Common myeloid progenitor, CD34-positive (primary cell): ENCODE measurements at regions not wholly inside any gene's neighbourhood (a gene's known extent, or its start where the extent isn't known, plus 50 kb on each side); places are given as distances from the start of the nearest gene placed in this dataset.

Source experiments
- CTCF ChIA-PET: fragments of 350-600 bp; sonication (Branson Sonifier 250); formaldehyde crosslinking; loops from one replicate; lab custom pipeline; 2021; ENCODE audit warnings: antibody characterized with exemption; lab: Charles Lee
- POLR2A ChIA-PET: fragments of 350-600 bp; sonication (Branson Sonifier 250); formaldehyde crosslinking; loops from one replicate; lab custom pipeline; 2021; ENCODE audit warnings: antibody characterized with exemption; lab: Charles Lee
- DNase-seq, 3 donors: peaks; one replicate each; pipeline versions ENCODE4 v3.0.0 to v3.0.0-alpha.2; 2013
- H3K27ac ChIP-seq, 2 experiments: 1 replicate in 1 of 2; 2 replicates in 1 of 2; pipeline ENCODE4 v1.7.0; 2013; ENCODE audit warnings: inconsistent platforms in 2 of 2, low read length in 2 of 2, mild to moderate bottlenecking in 2 of 2, low read depth in 1 of 2, moderate library complexity in 1 of 2; ENCODE audit not compliant: severe bottlenecking in 2 of 2, insufficient read depth in 1 of 2, poor library complexity in 1 of 2
- H3K27me3 ChIP-seq, 5 experiments: replicated peaks in 2 of 5; 1 replicate in 3 of 5; 2 replicates in 2 of 5; pipeline versions ENCODE4 v1.6.1 to v1.7.0; 2013; ENCODE audit warnings: low read length in 4 of 5, mild to moderate bottlenecking in 2 of 5, moderate library complexity in 2 of 5, inconsistent platforms in 1 of 5; ENCODE audit not compliant: insufficient read depth in 5 of 5, control insufficient read depth in 4 of 5
- H3K36me3 ChIP-seq, 4 experiments: 1 replicate in 2 of 4; 2 replicates in 2 of 4; pipeline versions ENCODE4 v1.6.1 to v1.7.0; 2013; ENCODE audit warnings: low read length in 3 of 4, control low read depth in 1 of 4, mild to moderate bottlenecking in 1 of 4; ENCODE audit not compliant: control insufficient read depth in 4 of 4, insufficient read depth in 4 of 4
- H3K4me1 ChIP-seq, 4 experiments: 1 replicate in 3 of 4; 2 replicates in 1 of 4; pipeline versions ENCODE4 v1.6.1 to v1.7.1; 2013; ENCODE audit warnings: low read length in 3 of 4, mild to moderate bottlenecking in 3 of 4, control low read depth in 1 of 4, inconsistent platforms in 1 of 4, moderate library complexity in 1 of 4; ENCODE audit not compliant: control insufficient read depth in 4 of 4, insufficient read depth in 4 of 4; ENCODE audit errors: control extremely low read depth in 1 of 4
- H3K4me3 ChIP-seq, 7 experiments: 1 replicate in 4 of 7; 2 replicates in 3 of 7; pipeline versions ENCODE4 v1.5.1 to v1.7.0; 2013; ENCODE audit warnings: mild to moderate bottlenecking in 7 of 7, low read length in 6 of 7, moderate library complexity in 6 of 7, inconsistent platforms in 2 of 7, low read depth in 2 of 7, control low read depth in 1 of 7; ENCODE audit not compliant: insufficient read depth in 4 of 7, control insufficient read depth in 1 of 7; ENCODE audit errors: extremely low read depth in 1 of 7
- H3K9me3 ChIP-seq, 5 experiments: 1 replicate in 4 of 5; 2 replicates in 1 of 5; pipeline versions ENCODE4 v1.6.1 to v1.7.1; 2013; ENCODE audit warnings: low read length in 4 of 5, mild to moderate bottlenecking in 2 of 5, inconsistent platforms in 1 of 5, low read depth in 1 of 5, moderate library complexity in 1 of 5; ENCODE audit not compliant: control insufficient read depth in 4 of 5, insufficient read depth in 2 of 5; ENCODE audit errors: control extremely low read depth in 1 of 5
- WGBS: methylation state at CpG from one replicate; pipeline ENCODE4 v1.1.5; 2013; ENCODE audit not compliant: insufficient coverage; 5-methylcytosine and 5-hydroxymethylcytosine counted together

DNA sequence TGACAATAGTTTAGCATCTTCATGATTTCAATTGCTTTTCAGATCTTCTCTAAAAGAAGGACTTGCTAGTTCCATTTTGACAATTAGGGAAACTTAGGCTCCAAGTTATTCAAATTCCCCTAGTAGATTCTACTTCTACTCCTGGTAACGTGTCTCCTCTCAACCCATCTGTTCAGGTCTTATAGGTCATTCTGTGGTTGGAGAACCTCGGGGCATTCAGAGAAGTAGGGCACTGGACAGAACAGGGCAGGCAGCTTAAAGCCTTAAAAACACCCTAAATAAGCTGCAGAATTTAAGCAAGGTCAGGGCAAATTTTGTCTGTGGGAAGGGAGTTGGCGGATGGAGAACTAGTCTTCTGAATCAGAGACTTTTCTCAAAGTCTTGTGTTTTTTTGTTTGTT, 132.4 kb downstream of the TMEM174 start:
- Histone ChIP-seq H3K9me3 (peaks cover 0 to 9% (median 3%) of the 10 kb centered on the region in 5 experiments), H3K36me3 (no peaks in the 10 kb centered on the region), H3K27me3 (peaks cover 36 to 100% (median 75%) of the 10 kb centered on the region in 5 experiments), H3K4me1 (peaks cover 0 to 7% (median 2%) of the 10 kb centered on the region in 4 experiments), H3K4me3 (no peak overlapping the region), H3K27ac (no peak overlapping the region)
- DNase-seq = no peak
- ChIA-PET POLR2A (no interaction called here), CTCF (no interaction called here)
- 100% methylated on average over 1 of the region's 3 CpGs for WGBS

DNA sequence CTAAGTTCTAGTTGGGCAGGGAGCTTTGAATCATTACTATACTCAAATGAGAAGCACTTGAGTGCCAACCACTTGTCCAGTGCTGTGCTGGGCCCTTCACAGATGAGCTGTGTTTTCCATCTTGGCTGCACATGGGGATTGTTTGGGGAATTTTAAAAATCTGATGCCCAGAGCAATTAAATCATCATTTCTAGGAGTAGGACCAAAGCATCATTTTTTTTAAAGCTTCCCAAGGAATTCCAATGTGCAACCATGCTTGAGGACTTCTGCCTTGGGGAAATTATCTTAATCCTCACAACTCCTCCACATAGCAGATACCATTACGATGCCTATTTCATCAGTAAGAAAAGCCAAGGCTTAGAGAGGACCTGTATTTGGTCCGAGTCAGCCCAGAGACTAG, 131.4 kb downstream of the TMEM174 start:
- 83% methylated on average over 2 of the region's 2 CpGs for WGBS
- CTCF ChIA-PET = interaction anchor here (0.6 to 1.7 kb wide), 4 partner anchors 8 to 147 kb away, joined by 3 to 6 read pairs (median 3); no protein-coding TSS in a partner anchor

DNA sequence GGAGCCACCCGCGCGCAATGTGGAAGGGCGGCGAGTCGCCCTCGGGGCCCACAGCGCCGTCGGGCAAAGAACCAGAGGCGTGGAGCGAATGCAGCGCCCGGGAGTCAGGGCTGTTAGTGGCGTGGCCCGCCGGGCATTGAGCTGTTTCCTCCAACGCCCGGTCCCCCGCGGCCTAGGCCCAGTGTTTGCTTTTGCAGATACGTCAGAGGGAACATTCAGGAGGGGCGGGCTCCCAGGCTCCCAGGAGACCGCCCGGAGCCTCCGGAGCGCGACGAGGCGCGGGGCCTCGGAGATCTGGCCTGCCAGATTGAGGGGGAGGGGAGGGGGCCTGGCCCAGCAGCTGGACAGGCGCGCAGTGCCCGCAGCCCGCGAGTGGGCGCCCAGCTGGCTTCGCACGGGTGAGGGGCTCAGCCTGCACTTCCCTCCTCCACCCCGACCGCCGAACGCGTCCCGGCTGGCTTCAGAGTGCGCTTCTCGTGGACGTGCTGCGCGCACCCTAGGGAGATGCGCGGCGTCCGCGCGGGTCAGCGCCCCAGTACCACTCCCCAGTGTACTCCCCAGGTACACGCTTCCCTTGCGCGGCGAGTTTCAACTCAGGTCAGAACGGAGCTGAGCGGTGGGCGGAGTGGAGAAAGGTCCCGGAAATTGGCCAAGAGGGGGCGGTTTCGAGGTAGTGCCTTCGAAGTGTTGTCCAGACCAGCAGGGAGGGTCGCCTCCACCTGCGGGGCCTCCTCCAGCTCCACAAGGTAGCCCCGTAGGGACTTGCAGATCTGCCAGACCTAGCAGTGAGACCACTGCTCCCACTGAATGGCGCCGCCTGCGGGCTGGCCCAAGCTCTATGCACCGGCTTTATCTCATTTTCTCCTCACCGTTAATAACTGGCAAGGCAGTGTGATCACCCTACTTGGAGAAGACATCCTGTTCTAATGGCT, 130.4 kb downstream of the TMEM174 start:
- no peak overlapping the region for H3K4me3 ChIP-seq

More for the DNA sequence above, 131.4 kb downstream of the TMEM174 start:
- H3K27me3 ChIP-seq = peaks cover 43 to 100% (median 77%) of the 10 kb centered on the region in 5 experiments
- POLR2A ChIA-PET = no interaction called here
- H3K4me3 ChIP-seq = no peak overlapping the region
- no peaks in the 10 kb centered on the region for H3K36me3 ChIP-seq
- H3K4me1 ChIP-seq = peaks cover 0 to 7% (median 2%) of the 10 kb centered on the region in 4 experiments
- no peak overlapping the region for H3K27ac ChIP-seq
- no peak for DNase-seq
- H3K9me3 ChIP-seq = peaks cover 0 to 9% (median 3%) of the 10 kb centered on the region in 5 experiments

DNA sequence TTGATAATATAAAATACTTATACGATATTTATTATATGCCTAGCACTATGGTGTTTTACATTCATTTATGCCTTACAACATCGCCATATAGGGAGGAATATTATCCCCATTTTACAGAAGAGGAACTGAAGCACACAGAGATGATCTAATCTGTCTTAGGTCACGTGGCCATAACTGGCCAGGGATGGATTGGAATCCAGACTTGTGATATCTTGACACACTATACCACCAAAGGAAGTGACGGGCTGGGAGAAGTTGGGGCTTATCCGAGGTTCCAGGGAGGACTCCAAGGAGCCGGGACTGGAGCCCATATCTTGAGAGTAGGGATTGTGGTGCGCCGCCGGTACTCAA, 129.8 kb downstream of the TMEM174 start:
- POLR2A ChIA-PET = no interaction called here
- Histone ChIP-seq H3K27ac (no peak overlapping the region), H3K36me3 (no peaks in the 10 kb centered on the region), H3K4me1 (peaks cover 0 to 16% (median 7%) of the 10 kb centered on the region in 4 experiments), H3K4me3 (no peak overlapping the region), H3K27me3 (peaks cover 38 to 100% (median 77%) of the 10 kb centered on the region in 5 experiments), H3K9me3 (peaks cover 0 to 9% (median 3%) of the 10 kb centered on the region in 5 experiments)
- DNase-seq = no peak
- CTCF ChIA-PET = no interaction called here
- 5% methylated on average over 7 of the region's 9 CpGs for WGBS

More for the DNA sequence above, 130.4 kb downstream of the TMEM174 start:
- peaks cover 0 to 15% (median 6%) of the 10 kb centered on the region in 4 experiments for H3K4me1 ChIP-seq
- no peak for DNase-seq
- POLR2A ChIA-PET = no interaction called here
- H3K36me3 ChIP-seq = no peaks in the 10 kb centered on the region
- peaks cover 0 to 9% (median 3%) of the 10 kb centered on the region in 5 experiments for H3K9me3 ChIP-seq
- peaks cover 41 to 100% (median 75%) of the 10 kb centered on the region in 5 experiments for H3K27me3 ChIP-seq
- WGBS = 6% methylated on average over 77 of the region's 77 CpGs
- no peak overlapping the region for H3K27ac ChIP-seq
- CTCF ChIA-PET = interaction anchor here (1.1 to 1.7 kb wide), 2 partner anchors 9 to 148 kb away, joined by 3 to 6 read pairs; no protein-coding TSS in a partner anchor

DNA sequence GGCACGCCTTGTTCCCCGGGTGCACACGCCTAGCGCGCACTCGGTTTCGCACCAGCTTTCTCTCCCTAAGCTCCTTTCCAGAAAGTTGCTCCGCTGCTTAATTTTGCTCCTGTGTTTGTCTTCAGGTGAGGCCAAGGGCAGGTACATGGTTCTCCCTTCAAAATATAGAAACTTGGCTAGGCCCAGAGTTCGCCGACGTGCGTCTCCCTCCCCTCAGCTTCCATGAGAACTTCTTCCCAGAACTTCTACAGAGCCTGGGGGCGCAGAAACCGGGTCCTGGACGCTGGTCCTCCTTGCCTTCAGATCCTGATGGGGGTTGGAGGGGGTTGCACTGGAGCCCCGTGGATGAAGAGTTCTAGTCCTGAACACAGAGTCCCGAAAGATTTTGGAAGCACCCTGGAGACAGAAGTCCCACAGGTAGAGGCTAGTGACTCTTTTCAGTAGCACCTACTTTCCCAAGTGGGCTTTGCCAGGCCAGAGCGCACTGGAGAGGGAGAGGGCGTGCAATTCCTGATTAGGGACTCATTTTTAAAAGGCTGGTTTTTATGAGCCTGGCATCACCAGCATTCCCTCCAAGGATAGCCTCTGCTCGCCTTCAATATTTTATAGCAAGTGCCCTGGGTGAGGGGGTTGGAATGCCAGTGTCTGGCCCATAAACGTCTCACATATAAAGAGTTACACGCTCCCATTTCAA, 128.4 kb downstream of the TMEM174 start:
- no peak overlapping the region for H3K4me3 ChIP-seq
- CTCF ChIA-PET = interaction anchor here (1.7 kb wide), 1 partner anchor 150 kb away, joined by 4 read pairs; no protein-coding TSS in a partner anchor
- DNase-seq = no peak
- POLR2A ChIA-PET = no interaction called here
- 10% methylated on average over 15 of the region's 22 CpGs for WGBS
- no peaks in the 10 kb centered on the region for H3K36me3 ChIP-seq
- peaks cover 0 to 12% (median 3%) of the 10 kb centered on the region in 5 experiments for H3K9me3 ChIP-seq
- peaks cover 0 to 16% (median 8%) of the 10 kb centered on the region in 4 experiments for H3K4me1 ChIP-seq
- peaks cover 47 to 100% (median 84%) of the 10 kb centered on the region in 5 experiments for H3K27me3 ChIP-seq
- H3K27ac ChIP-seq = no peak overlapping the region

DNA sequence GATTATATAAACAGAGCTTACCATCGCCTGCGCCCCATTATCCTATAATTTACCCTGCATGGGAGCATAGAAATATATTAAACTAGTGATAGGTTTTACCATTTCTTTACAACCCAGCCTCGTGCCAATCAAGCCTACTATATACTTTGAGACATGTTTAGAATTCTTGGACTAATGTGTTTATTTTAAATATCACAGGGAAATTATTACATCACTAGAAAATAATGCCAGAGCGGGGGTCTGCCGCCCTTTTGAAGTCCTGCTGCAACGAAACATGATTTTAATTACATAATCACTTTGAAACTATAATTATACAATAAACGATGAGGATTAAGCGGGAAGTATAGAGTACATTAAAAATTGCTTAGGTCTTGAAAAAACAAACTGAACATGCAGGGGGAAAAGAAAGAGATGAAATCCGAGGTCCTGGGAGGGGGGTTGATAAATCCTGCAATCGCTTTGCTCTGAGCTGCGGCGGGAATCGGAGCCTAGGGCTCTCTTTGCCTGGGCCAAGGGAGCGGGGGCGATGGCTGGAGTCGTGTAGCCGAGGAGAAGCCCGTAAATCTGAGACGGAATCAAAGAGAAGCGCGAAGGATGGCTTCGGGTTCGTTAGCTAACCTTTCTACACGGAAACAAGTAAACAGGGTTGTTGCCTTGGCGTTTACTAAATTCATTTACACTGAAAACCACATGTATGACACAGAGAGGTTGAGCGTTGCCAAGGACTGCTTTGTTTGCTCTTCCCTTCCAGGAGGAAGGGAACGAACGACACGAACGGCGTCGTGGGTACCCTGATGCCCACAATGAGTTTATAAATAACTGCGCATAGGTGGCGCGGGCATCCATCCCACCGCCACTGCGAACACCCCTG, 127.6 kb downstream of the TMEM174 start:
- Histone ChIP-seq H3K4me1 (peaks cover 0 to 16% (median 8%) of the 10 kb centered on the region in 4 experiments), H3K36me3 (no peaks in the 10 kb centered on the region), H3K27ac (no peak overlapping the region), H3K9me3 (peaks cover 0 to 12% (median 3%) of the 10 kb centered on the region in 5 experiments), H3K4me3 (no peak overlapping the region), H3K27me3 (peaks cover 47 to 100% (median 87%) of the 10 kb centered on the region in 5 experiments)
- 7% methylated on average over 28 of the region's 37 CpGs for WGBS
- POLR2A ChIA-PET = no interaction called here
- DNase-seq = no peak
- CTCF ChIA-PET = interaction anchor here (1.7 kb wide), 1 partner anchor 151 kb away, joined by 4 read pairs; no protein-coding TSS in a partner anchor
